Astrocyte (in vitro differentiated cells and primary cell): ENCODE measurements at regions not wholly inside any gene's neighbourhood (a gene's known extent, or its start where the extent isn't known, plus 50 kb on each side); places are given as distances from the start of the nearest gene placed in this dataset.

Experiments used
- CTCF ChIP-seq: IDR thresholded peaks from 2 replicates; pipeline ENCODE4 v1.5.1; 2011; ENCODE audit warnings: low read depth, mild to moderate bottlenecking, inconsistent platforms, low read length, moderate library complexity; ENCODE audit not compliant: insufficient read depth
- EZH2 ChIP-seq: IDR thresholded peaks from 2 replicates; pipeline ENCODE4 v1.6.1; 2012; ENCODE audit warnings: mild to moderate bottlenecking, low read length, inconsistent platforms; ENCODE audit not compliant: insufficient read depth

GRCh38 chr7:13578294-13578693 is 411.2 kb downstream of the ETV1 start:
- no peak for TF ChIP-seq EZH2
- no peak for TF ChIP-seq CTCF
